ENCODE measurements at regions not wholly inside any gene's neighbourhood (a gene's known extent, or its start where the extent isn't known, plus 50 kb on each side); places are given as distances from the start of the nearest gene placed in this dataset.

GRCh38 chr6:142569676-142570075, 267.9 kb downstream of the ADGRG6 start:
- H3K27ac ChIP-seq = peak overlapping the region; percentile 4
- intact Hi-C loops (cut with DNase I) = no loop called here
- DNase-seq (no peak), ATAC-seq (peak; percentile 12)
- H3K9me3 ChIP-seq = no peaks in the 10 kb centered on the region
- peaks cover 19% of the 10 kb centered on the region for H3K4me1 ChIP-seq
- no peaks in the 10 kb centered on the region for H3K36me3 ChIP-seq
- TF ChIP-seq CTCF (IDR thresholded peaks at IDR 0.05) = no peak
- H3K27me3 ChIP-seq = no peaks in the 10 kb centered on the region
- H3K4me3 ChIP-seq = no peak overlapping the region

- Histone ChIP-seq H3K4me1 (peaks cover 19% of the 10 kb centered on the region), H3K27ac (peak overlapping the region; percentile 4), H3K4me3 (no peak overlapping the region), H3K27me3 (no peaks in the 10 kb centered on the region), H3K9me3 (no peaks in the 10 kb centered on the region), H3K36me3 (no peaks in the 10 kb centered on the region)
- no peak for TF ChIP-seq CTCF (IDR thresholded peaks at IDR 0.05)
- ATAC-seq (peak; percentile 66), DNase-seq (no peak)
- intact Hi-C loops (cut with DNase I) = no loop called here
Measured at GRCh38 chr6:142570221-142570671, 268.4 kb downstream of the ADGRG6 start.

DNA sequence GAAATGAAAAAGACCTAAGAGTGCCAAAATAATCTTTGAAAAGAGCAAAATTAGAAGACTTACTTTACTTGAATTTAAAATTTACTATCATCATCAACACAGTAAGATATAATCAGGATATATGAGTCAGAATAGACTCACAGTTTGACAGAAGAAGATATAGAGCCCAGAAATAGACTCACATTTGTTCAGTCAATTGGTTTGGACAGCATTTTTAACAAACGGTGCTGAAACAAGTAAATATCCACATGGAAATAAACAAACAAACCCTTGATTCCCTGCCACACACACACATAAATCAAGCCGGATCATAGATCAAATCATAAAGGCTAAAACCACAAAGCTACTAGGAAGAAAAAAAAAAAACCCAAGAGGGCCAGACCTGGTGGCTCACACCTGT, 291.1 kb downstream of the ADGRG6 start:
- Histone ChIP-seq H3K36me3 (no peaks in the 10 kb centered on the region), H3K4me3 (no peak overlapping the region), H3K4me1 (no peaks in the 10 kb centered on the region), H3K27me3 (no peaks in the 10 kb centered on the region), H3K9me3 (no peaks in the 10 kb centered on the region), H3K27ac (no peak overlapping the region)
- intact Hi-C loops (cut with DNase I) = no loop called here
- no peak for DNase-seq
- no peak for ATAC-seq
- TF ChIP-seq CTCF (IDR thresholded peaks at IDR 0.05) = no peak

DNA sequence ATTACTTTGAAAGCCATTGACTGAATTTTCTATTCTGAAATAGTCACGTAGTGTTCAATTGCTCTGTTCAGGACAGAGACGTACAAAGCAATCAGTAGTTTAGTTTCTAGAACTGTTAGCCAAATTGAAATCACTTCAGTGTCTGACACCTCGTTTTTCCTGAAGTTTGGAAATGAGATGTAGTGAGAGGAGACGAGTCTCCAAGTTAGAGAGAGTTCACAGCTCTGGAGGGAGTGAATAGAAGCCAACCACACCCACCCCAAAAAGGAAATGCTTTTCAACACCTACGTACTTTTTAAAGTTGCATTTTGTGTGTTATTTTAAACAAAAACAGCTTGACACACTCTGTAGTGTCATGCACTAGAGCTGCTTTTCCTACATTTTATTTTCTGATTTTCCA, 296.0 kb downstream of the ADGRG6 start:
- Histone ChIP-seq H3K4me1 (no peaks in the 10 kb centered on the region), H3K27me3 (no peaks in the 10 kb centered on the region), H3K36me3 (no peaks in the 10 kb centered on the region), H3K27ac (no peak overlapping the region), H3K4me3 (no peak overlapping the region), H3K9me3 (no peaks in the 10 kb centered on the region)
- no peak for TF ChIP-seq CTCF (IDR thresholded peaks at IDR 0.05)
- intact Hi-C loops (cut with DNase I) = no loop called here
- DNase-seq (no peak), ATAC-seq (no peak)

DNA sequence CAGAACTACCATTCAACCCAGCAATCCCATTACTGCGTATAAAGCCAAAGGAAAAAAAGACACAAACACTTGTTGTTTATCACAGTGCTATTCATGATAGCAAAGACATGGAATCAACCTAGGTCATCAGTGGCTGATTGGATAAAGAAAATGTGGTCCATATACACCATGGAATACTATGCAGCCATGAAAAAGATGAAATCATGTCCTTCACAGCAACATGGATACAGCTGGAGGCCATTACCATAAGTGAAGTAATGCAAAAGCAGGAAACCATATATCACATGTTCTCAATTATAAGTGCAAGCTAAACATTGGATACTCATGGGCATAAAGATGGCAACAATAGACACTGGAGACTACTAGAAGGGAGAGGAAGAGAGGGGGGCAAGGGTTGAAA, 299.6 kb downstream of the ADGRG6 start:
- intact Hi-C loops (cut with DNase I) = no loop called here
- no peak for TF ChIP-seq CTCF (IDR thresholded peaks at IDR 0.05)
- H3K36me3 ChIP-seq = no peaks in the 10 kb centered on the region
- ATAC-seq = no peak
- H3K27me3 ChIP-seq = no peaks in the 10 kb centered on the region
- H3K27ac ChIP-seq = no peak overlapping the region
- H3K4me3 ChIP-seq = no peak overlapping the region
- DNase-seq = no peak
- no peaks in the 10 kb centered on the region for H3K9me3 ChIP-seq
- no peaks in the 10 kb centered on the region for H3K4me1 ChIP-seq

- H3K27ac ChIP-seq = no peak overlapping the region
- no peaks in the 10 kb centered on the region for H3K36me3 ChIP-seq
- H3K4me1 ChIP-seq = no peaks in the 10 kb centered on the region
- ATAC-seq (no peak), DNase-seq (no peak)
- H3K9me3 ChIP-seq = no peaks in the 10 kb centered on the region
- no peak for TF ChIP-seq CTCF (IDR thresholded peaks at IDR 0.05)
- intact Hi-C loops (cut with DNase I) = no loop called here
- no peaks in the 10 kb centered on the region for H3K27me3 ChIP-seq
- no peak overlapping the region for H3K4me3 ChIP-seq
Measured at GRCh38 chr6:142602972-142603371, 301.2 kb downstream of the ADGRG6 start.

All from upper lobe of right lung (tissue), 1 donor.